IPS DF 6.9 (cell line): ENCODE measurements at regions not wholly inside any gene's neighbourhood (a gene's known extent, or its start where the extent isn't known, plus 50 kb on each side); places are given as distances from the start of the nearest gene placed in this dataset.

ENCODE experiments used
- DNase-seq: peaks from one replicate; pipeline ENCODE4 v3.0.0-alpha.2; 2013; ENCODE audit warnings: low read depth, low spot score
- H3K27ac ChIP-seq: one replicate; pipeline ENCODE4 v1.5.1; 2013; ENCODE audit warnings: low read length, control low read depth
- H3K27me3 ChIP-seq: 2 replicates; pipeline ENCODE4 v1.6.1; 2013; ENCODE audit warnings: mild to moderate bottlenecking, low read length; ENCODE audit not compliant: control insufficient read depth, insufficient read depth
- H3K36me3 ChIP-seq: 2 replicates; pipeline ENCODE4 v1.6.1; 2013; ENCODE audit warnings: low read length; ENCODE audit not compliant: control insufficient read depth, insufficient read depth
- H3K4me1 ChIP-seq: 2 replicates; pipeline ENCODE4 v1.6.1; 2013; ENCODE audit warnings: low read length; ENCODE audit not compliant: control insufficient read depth, insufficient read depth
- H3K4me3 ChIP-seq: 2 replicates; pipeline ENCODE4 v1.5.1; 2013; ENCODE audit warnings: mild to moderate bottlenecking, low read length
- H3K9me3 ChIP-seq: 2 replicates; pipeline ENCODE4 v1.6.1; 2013; ENCODE audit warnings: low read length, inconsistent platforms; ENCODE audit not compliant: control insufficient read depth, insufficient read depth
- WGBS: extraction: QIAGEN DNeasy Blood & Tissue Kit; methylation state at CpG from one replicate; pipeline ENCODE4 v1.1.7; 2013; ENCODE audit warnings: mixed read lengths, missing lambda C conversion rate; ENCODE audit not compliant: insufficient read length, insufficient coverage; 5-methylcytosine and 5-hydroxymethylcytosine counted together

DNA sequence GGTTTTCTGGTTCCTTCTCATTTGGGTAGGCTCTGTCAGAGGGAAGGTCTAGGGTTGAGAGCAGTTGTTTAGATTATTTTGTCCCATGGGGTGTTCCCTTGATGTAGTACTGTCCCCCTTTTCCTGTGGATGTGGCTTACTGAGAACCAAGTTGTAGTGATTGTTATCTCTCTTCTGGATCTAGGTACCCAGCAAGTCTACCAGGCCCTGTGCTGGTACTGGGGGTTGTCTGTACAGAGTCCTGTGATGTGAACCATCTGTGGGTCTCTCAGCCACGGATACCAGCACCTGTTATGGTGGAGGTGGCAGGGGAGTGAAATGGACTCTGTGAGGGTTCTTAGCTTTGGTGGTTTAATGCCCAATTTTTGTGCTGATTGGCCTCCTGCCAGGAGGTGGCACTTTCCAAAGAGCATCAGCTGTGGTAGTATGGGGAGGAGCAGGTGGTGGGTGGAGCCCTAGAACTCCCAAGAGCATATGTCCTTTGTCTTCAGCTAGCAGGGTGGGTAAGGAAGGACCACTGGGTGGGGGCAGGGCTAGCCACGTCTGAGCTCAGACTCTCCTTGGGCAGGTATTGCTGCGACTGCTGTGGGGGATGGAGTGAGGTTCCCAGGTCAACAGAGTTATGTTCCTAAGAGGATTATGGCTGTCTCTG lies 179.3 kb upstream of the BTG1 start:
- H3K36me3 ChIP-seq: no peaks in the 10 kb centered on the region
- no peak overlapping the region for H3K4me3 ChIP-seq
- no peak overlapping the region for H3K27ac ChIP-seq
- WGBS: no CpG with 5 or more reads among the region's 3 CpGs
- DNase-seq: no peak
- H3K27me3 ChIP-seq: no peaks in the 10 kb centered on the region
- H3K4me1 ChIP-seq: no peaks in the 10 kb centered on the region
- no peaks in the 10 kb centered on the region for H3K9me3 ChIP-seq

GRCh38 chr12:92312463-92312964 lies 166.9 kb upstream of the BTG1 start:
- H3K27me3 ChIP-seq: no peaks in the 10 kb centered on the region
- H3K36me3 ChIP-seq: no peaks in the 10 kb centered on the region
- no peaks in the 10 kb centered on the region for H3K4me1 ChIP-seq
- H3K27ac ChIP-seq: no peak overlapping the region
- no peak for DNase-seq
- WGBS: no CpG with 5 or more reads among the region's 2 CpGs
- no peaks in the 10 kb centered on the region for H3K9me3 ChIP-seq
- H3K4me3 ChIP-seq: no peak overlapping the region

- 0 out of 2 replicates have a peak, but pooled peaks cover 2% of the 10 kb centered on the region for H3K4me1 ChIP-seq
- H3K36me3 ChIP-seq: no peaks in the 10 kb centered on the region
- no CpG with 5 or more reads among the region's 5 CpGs for WGBS
- DNase-seq: no peak
- no peaks in the 10 kb centered on the region for H3K27me3 ChIP-seq
- no peaks in the 10 kb centered on the region for H3K9me3 ChIP-seq
- no peak overlapping the region for H3K27ac ChIP-seq
- H3K4me3 ChIP-seq: no peak overlapping the region
Measured at GRCh38 chr12:92304371-92305055, 158.9 kb upstream of the BTG1 start.

DNA sequence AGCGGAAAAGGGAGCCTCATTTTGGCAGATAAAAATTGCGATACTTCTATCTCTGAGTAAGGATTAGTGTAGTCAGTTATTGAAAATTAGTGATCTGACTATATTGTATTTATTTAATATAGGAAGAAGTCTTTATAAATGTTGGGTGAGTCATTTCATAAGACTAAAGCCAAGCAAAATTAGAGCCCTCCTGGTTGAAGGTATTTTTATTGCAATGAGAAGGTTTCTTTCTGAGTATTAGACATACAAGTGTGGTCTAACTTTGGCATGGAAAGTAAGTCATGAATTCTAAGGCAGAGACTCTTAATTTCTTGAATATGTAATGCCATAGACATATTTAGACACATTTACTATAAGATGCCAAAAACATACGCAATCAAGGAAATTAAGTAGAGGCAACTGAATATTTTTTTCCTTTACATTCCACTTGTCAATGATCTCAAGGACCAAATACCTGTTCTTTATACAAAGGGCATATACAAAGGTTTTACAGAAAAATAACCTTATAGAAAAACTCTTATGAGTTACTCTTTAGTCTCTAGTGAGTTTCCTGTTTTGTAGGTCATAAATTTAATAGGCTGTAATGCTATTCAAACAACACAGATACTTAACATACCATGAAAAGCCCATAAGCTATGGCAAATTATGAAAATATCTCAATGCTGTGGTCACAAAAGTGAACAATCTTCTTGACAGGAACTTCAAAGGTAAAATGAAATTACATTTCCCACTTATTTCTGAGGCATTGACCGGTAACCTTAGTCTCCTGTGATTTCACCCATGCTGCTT lies 156.6 kb upstream of the BTG1 start:
- no CpG with 5 or more reads among the region's 4 CpGs for WGBS
- no peak for DNase-seq
- H3K9me3 ChIP-seq: no peaks in the 10 kb centered on the region
- H3K36me3 ChIP-seq: no peaks in the 10 kb centered on the region
- H3K27me3 ChIP-seq: no peaks in the 10 kb centered on the region
- 0 out of 2 replicates have a peak, but pooled peaks cover 2% of the 10 kb centered on the region for H3K4me1 ChIP-seq
- no peak overlapping the region for H3K27ac ChIP-seq
- no peak overlapping the region for H3K4me3 ChIP-seq

DNA sequence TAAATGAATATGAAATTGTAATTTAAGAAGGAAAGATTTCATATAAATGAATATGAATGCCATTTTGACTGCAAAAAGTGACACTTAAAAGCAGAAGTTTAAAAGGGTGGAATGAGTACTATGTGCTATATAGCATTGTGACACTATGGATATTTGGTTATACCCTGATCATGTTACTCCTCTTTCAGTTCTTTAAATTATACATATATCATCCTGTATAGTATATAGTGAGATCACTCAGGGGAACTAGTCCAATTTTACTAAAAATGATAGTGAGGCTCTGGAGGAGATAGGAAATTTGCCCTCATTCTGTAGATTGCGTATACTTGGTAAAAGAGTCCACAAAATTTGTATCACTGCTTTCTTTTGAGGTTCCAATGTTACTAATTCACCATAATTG lies 155.7 kb upstream of the BTG1 start:
- DNase-seq: no peak
- WGBS: no CpG with 5 or more reads among the region's 1 CpG

DNA sequence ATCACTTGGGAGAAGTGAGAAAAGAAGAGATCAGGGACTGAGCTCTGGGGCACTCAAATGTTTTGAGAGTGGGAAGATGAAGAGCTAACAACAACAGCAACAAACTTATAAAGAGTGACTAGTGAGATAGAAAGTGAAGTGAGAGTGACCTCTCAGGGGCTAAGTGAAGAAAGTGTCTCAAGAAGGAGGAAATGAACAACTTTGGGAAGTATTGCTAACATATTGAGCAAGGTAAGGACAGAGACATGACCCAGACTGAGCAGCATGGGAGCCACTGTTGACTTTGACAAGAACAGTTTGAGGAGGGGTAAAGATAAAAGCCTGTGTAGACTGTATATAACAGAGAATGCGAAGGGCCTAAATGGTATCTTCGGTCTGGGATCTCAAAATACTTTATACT lies 155.1 kb upstream of the BTG1 start:
- Histone ChIP-seq H3K36me3 (no peaks in the 10 kb centered on the region), H3K27me3 (no peaks in the 10 kb centered on the region), H3K4me1 (0 out of 2 replicates have a peak, but pooled peaks cover 2% of the 10 kb centered on the region), H3K27ac (no peak overlapping the region), H3K9me3 (no peaks in the 10 kb centered on the region), H3K4me3 (no peak overlapping the region)
- no CpG with 5 or more reads among the region's 2 CpGs for WGBS
- no peak for DNase-seq

More for the DNA sequence above, 155.7 kb upstream of the BTG1 start:
- Histone ChIP-seq H3K27me3 (no peaks in the 10 kb centered on the region), H3K4me1 (0 out of 2 replicates have a peak, but pooled peaks cover 2% of the 10 kb centered on the region), H3K27ac (no peak overlapping the region), H3K4me3 (no peak overlapping the region), H3K9me3 (no peaks in the 10 kb centered on the region), H3K36me3 (no peaks in the 10 kb centered on the region)

DNA sequence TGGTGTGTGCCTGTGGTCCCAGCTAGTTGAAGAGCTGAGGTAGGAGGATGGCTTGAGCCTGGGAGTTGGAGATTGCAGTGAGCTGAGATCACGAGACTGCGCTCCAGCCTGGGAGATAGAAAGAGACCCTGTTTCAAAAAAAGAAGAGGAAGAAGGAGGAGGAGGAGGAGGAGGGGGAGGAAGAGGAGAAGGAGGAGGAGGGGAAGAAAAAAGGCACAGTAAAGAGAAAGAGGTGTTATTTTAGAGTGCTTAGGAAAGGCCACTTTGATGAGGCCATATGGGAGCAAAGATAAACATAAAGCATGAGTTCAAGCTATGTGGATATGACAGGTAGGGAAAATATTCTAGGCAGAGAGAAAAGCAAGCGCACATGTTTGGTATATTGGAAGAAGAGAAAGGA lies 154.1 kb upstream of the BTG1 start:
- WGBS: no CpG with 5 or more reads among the region's 3 CpGs
- no peak overlapping the region for H3K4me3 ChIP-seq
- H3K36me3 ChIP-seq: no peaks in the 10 kb centered on the region
- H3K4me1 ChIP-seq: 0 out of 2 replicates have a peak, but pooled peaks cover 2% of the 10 kb centered on the region
- H3K27ac ChIP-seq: no peak overlapping the region
- no peaks in the 10 kb centered on the region for H3K9me3 ChIP-seq
- H3K27me3 ChIP-seq: no peaks in the 10 kb centered on the region
- DNase-seq: no peak

DNA sequence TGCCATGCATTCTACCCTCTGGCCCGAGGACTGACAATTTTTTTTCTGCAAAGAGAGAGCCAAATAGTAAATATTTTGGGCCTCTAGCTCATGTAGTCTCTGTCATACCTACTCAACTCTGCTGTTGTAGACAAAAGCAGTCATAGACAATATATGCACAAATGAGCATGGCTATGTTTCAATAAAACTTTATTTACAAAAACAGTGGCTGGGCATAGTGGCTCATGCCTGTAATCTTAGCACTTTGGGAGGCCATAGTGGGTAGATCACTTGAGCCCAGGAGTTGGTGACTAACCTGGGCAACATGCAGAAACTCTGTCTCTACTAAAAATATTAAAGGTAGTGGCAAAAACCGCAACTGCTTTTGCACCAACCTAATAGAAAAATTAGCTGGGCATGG lies 153.7 kb upstream of the BTG1 start:
- no peak overlapping the region for H3K4me3 ChIP-seq
- no CpG with 5 or more reads among the region's 2 CpGs for WGBS

DNA sequence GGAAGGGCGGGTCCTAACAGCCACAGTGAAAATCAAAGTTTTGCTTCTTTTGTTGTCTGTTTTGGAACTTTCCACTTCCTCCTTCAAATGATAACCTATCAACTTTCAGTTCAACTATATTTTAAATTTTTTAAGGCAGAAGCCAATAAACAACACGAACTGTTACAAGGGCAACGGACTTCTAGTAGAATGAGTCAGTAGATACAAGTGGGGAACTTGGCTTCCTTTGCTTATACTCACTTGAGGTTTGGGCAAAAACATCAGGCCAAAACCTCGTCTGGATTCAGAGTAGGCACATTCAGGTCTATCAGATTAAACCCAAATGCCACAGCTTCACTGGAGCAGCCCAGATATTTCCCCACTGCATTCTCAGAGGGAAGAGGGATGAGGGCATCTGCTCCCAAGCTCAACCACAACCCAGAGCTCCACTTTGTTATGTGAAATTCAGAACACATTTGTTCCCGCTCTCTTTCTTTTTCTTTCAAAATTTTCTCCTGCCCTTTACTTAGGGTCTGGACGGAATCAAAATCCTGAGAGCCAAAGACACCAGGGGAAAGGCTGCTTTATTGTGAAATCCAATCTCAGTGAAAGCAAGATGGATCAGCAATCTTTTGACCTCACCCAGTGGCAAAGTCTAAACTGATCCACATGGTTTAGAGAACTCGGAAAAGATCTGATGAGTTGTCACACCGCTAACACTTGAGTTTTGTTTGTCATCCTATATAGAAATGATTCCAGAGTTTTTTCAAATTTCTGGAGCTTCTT lies 152.5 kb upstream of the BTG1 start:
- WGBS: no CpG with 5 or more reads among the region's 8 CpGs
- no peak for DNase-seq
- Histone ChIP-seq H3K27me3 (no peaks in the 10 kb centered on the region), H3K9me3 (no peaks in the 10 kb centered on the region), H3K4me3 (no peak overlapping the region), H3K36me3 (no peaks in the 10 kb centered on the region), H3K27ac (no peak overlapping the region), H3K4me1 (no peaks in the 10 kb centered on the region; the same call in 1 of the 2 replicates)

More for the DNA sequence above, 153.7 kb upstream of the BTG1 start:
- H3K9me3 ChIP-seq: no peaks in the 10 kb centered on the region
- no peaks in the 10 kb centered on the region for H3K36me3 ChIP-seq
- peaks cover 2% of the 10 kb centered on the region; the same call in 1 of the 2 replicates for H3K4me1 ChIP-seq
- no peaks in the 10 kb centered on the region for H3K27me3 ChIP-seq
- no peak for DNase-seq
- H3K27ac ChIP-seq: no peak overlapping the region

DNA sequence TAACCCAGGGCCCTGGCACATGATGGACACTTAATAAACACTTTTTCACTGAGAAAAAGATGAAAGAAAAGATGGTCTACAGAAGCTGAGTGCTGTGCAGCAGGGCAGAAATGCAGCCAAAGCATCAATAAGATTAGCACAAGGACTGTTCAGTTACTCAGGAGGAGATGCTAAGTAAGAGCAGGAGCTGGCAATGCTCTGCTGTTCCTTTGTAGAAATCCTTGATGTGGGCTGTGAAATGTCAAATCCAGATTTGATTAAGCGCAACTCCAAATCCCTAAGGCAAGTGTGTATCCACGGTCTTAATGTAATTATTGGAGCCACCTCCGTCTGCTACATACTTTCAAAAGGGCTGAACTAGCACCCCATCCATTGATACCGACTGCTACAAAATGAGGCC lies 151.8 kb upstream of the BTG1 start:
- DNase-seq: no peak
- Histone ChIP-seq H3K27ac (no peak overlapping the region), H3K4me3 (no peak overlapping the region)

More for the DNA sequence above, 151.8 kb upstream of the BTG1 start:
- Histone ChIP-seq H3K27me3 (no peaks in the 10 kb centered on the region), H3K4me1 (no peaks in the 10 kb centered on the region; the same call in 1 of the 2 replicates), H3K9me3 (no peaks in the 10 kb centered on the region), H3K36me3 (no peaks in the 10 kb centered on the region)
- no CpG with 5 or more reads among the region's 4 CpGs for WGBS
